ENCODE measurements at regions not wholly inside any gene's neighbourhood (a gene's known extent, or its start where the extent isn't known, plus 50 kb on each side); places are given as distances from the start of the nearest gene placed in this dataset.

DNA sequence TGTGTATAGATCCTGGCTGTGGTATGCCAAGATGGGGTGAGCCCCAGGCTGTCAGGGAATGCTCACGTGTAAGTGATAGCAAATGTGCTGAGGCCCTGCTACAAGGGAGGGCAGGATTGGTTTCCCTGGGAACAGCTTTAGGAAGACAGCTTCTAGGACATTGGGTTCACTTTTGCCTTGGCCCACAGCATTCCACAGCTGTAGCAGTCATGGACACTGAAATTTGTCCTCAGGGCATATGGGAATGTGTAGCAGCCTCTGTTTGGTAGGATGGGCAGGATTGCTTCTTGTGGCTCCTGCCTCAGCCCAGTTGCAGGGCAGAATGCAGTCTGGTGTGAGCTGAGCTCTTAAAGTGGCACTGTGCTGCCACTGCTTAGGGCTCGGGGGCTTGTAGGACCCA is 1061.7 kb upstream of the WWC1 start:
- no peaks in the 10 kb centered on the region for H3K4me1 ChIP-seq (ENCODE audit: insufficient read depth, low read length, severe bottlenecking)
- no peaks in the 10 kb centered on the region for H3K36me3 ChIP-seq (ENCODE audit: insufficient read depth, low read length)
- no peak overlapping the region for H2AFZ ChIP-seq (ENCODE audit: low read length)
- H3K4me2 ChIP-seq (ENCODE audit: low read length), result no peak overlapping the region
- no peaks in the 10 kb centered on the region for H3F3A ChIP-seq (ENCODE audit: insufficient read depth, low read length)
- no peaks in the 10 kb centered on the region for H3K9me3 ChIP-seq (ENCODE audit: low read length)
- H3K27me3 ChIP-seq (ENCODE audit: insufficient read depth, low read length), result no peaks in the 10 kb centered on the region
- TF ChIP-seq, protein P1, sequence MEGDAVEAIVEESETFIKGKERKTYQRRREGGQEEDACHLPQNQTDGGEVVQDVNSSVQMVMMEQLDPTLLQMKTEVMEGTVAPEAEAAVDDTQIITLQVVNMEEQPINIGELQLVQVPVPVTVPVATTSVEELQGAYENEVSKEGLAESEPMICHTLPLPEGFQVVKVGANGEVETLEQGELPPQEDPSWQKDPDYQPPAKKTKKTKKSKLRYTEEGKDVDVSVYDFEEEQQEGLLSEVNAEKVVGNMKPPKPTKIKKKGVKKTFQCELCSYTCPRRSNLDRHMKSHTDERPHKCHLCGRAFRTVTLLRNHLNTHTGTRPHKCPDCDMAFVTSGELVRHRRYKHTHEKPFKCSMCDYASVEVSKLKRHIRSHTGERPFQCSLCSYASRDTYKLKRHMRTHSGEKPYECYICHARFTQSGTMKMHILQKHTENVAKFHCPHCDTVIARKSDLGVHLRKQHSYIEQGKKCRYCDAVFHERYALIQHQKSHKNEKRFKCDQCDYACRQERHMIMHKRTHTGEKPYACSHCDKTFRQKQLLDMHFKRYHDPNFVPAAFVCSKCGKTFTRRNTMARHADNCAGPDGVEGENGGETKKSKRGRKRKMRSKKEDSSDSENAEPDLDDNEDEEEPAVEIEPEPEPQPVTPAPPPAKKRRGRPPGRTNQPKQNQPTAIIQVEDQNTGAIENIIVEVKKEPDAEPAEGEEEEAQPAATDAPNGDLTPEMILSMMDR (IDR thresholded peaks at IDR 0.05; ENCODE audit: low read length), result no peak
- no peak for TF ChIP-seq EZH2 (IDR thresholded peaks at IDR 0.05; ENCODE audit: borderline replicate concordance, low read length)
- H3K9ac ChIP-seq (ENCODE audit: low read length), result no peak overlapping the region
- H3K79me2 ChIP-seq (ENCODE audit: insufficient read depth, low read length), result no peaks in the 10 kb centered on the region
- no peak overlapping the region for H3K27ac ChIP-seq (ENCODE audit: low read depth, low read length, poor library complexity, severe bottlenecking)
- no peak overlapping the region for H3K4me3 ChIP-seq (ENCODE audit: low read depth, low read length, poor library complexity, severe bottlenecking)
- no peaks in the 10 kb centered on the region for H4K20me1 ChIP-seq (ENCODE audit: insufficient read depth, low read length)
- H3K9me2 ChIP-seq (ENCODE audit: low read depth, low read length), result no peaks in the 10 kb centered on the region

- Histone ChIP-seq H3K79me2 (ENCODE audit: insufficient read depth, low read length) (no peaks in the 10 kb centered on the region), H3K9me3 (ENCODE audit: low read length) (no peaks in the 10 kb centered on the region), H3F3A (ENCODE audit: insufficient read depth, low read length) (no peaks in the 10 kb centered on the region)
Measured at GRCh38 chr5:167230414-167230813, 1061.0 kb upstream of the WWC1 start.

DNA sequence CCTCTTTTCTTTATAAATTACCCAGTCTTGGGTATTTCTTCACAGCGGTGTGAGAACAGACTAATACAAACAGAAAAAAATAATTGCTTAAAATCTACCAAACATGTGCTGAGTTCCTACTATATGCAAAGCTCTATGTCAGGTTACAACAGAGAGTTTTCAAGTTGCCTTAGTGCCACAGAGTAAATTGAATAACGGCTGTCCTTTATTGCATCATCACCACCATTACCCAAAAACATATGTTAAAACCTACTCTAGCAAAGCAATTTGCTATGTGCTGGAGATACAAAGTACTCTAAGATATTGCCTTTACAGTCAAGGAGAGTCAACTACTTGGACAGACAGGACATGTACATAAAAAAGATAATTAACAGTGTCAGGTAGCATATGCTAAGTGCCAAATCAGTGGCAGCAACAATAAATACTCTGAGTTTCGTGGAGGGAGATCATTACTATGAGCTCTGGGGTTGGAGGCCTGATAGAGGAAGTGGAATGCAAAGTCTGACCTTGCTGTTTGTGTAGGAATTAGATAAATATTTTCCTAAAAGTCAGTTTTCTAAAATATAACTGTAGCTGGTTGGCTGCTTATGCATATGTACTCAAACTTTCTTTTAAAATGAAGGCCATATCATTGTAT is 1058.7 kb upstream of the WWC1 start:
- Histone ChIP-seq H3K4me3 (ENCODE audit: low read depth, low read length, poor library complexity, severe bottlenecking) (no peak overlapping the region), H4K20me1 (ENCODE audit: insufficient read depth, low read length) (no peaks in the 10 kb centered on the region), H3K4me1 (ENCODE audit: insufficient read depth, low read length, severe bottlenecking) (no peaks in the 10 kb centered on the region), H3K4me2 (ENCODE audit: low read length) (no peak overlapping the region), H3K27ac (ENCODE audit: low read depth, low read length, poor library complexity, severe bottlenecking) (no peak overlapping the region), H3K79me2 (ENCODE audit: insufficient read depth, low read length) (no peaks in the 10 kb centered on the region), H2AFZ (ENCODE audit: low read length) (no peak overlapping the region), H3F3A (ENCODE audit: insufficient read depth, low read length) (no peaks in the 10 kb centered on the region), H3K9me3 (ENCODE audit: low read length) (no peaks in the 10 kb centered on the region), H3K9ac (ENCODE audit: low read length) (no peak overlapping the region), H3K27me3 (ENCODE audit: insufficient read depth, low read length) (no peaks in the 10 kb centered on the region), H3K9me2 (ENCODE audit: low read depth, low read length) (no peaks in the 10 kb centered on the region), H3K36me3 (ENCODE audit: insufficient read depth, low read length) (no peaks in the 10 kb centered on the region)
- no peak for TF ChIP-seq EZH2 (IDR thresholded peaks at IDR 0.05; ENCODE audit: borderline replicate concordance, low read length)
- TF ChIP-seq, protein P1 (IDR thresholded peaks at IDR 0.05; ENCODE audit: low read length), result no peak

More at GRCh38 chr5:167230414-167230813, 1061.0 kb upstream of the WWC1 start:
- Histone ChIP-seq H3K4me3 (ENCODE audit: low read depth, low read length, poor library complexity, severe bottlenecking) (no peak overlapping the region), H2AFZ (ENCODE audit: low read length) (no peak overlapping the region), H3K36me3 (ENCODE audit: insufficient read depth, low read length) (no peaks in the 10 kb centered on the region), H3K9ac (ENCODE audit: low read length) (no peak overlapping the region), H3K4me1 (ENCODE audit: insufficient read depth, low read length, severe bottlenecking) (no peaks in the 10 kb centered on the region), H3K27ac (ENCODE audit: low read depth, low read length, poor library complexity, severe bottlenecking) (no peak overlapping the region), H4K20me1 (ENCODE audit: insufficient read depth, low read length) (no peaks in the 10 kb centered on the region), H3K27me3 (ENCODE audit: insufficient read depth, low read length) (no peaks in the 10 kb centered on the region), H3K4me2 (ENCODE audit: low read length) (no peak overlapping the region), H3K9me2 (ENCODE audit: low read depth, low read length) (no peaks in the 10 kb centered on the region)
- TF ChIP-seq, protein P1 (IDR thresholded peaks at IDR 0.05; ENCODE audit: low read length), result no peak
- no peak for TF ChIP-seq EZH2 (IDR thresholded peaks at IDR 0.05; ENCODE audit: borderline replicate concordance, low read length)
